Natural killer cell (primary cell): ENCODE measurements at regions not wholly inside any gene's neighbourhood (a gene's known extent, or its start where the extent isn't known, plus 50 kb on each side); places are given as distances from the start of the nearest gene placed in this dataset.

Source experiments
- ATAC-seq, 3 donors: fragments of 150-1000 bp in 2 of 3; fragments of 200-7000 bp in 1 of 3; cut with Tn5 transposase; 1 replicate in 1 of 3; 2 replicates in 2 of 3; pipeline ENCODE4 v1.10.0; 2021; ENCODE audit warnings: mild to moderate bottlenecking in 2 of 3, moderate library complexity in 2 of 3
- DNase-seq, 2 donors: peaks; one replicate each; pipeline versions ENCODE4 v3.0.0 to v3.0.0-alpha.2; 2013 to 2021; ENCODE audit warnings: mixed read lengths in 1 of 2
- H3K27ac ChIP-seq: one replicate; pipeline ENCODE4 v1.5.1; 2013; ENCODE audit warnings: mild to moderate bottlenecking, low read length
- H3K27me3 ChIP-seq: one replicate; pipeline ENCODE4 v1.6.1; 2013; ENCODE audit warnings: low read length; ENCODE audit not compliant: control insufficient read depth, insufficient read depth
- H3K36me3 ChIP-seq: one replicate; pipeline ENCODE4 v1.6.1; 2013; ENCODE audit warnings: low read length; ENCODE audit not compliant: control insufficient read depth, insufficient read depth
- H3K4me1 ChIP-seq: one replicate; pipeline ENCODE4 v1.6.1; 2013; ENCODE audit warnings: low read length; ENCODE audit not compliant: control insufficient read depth, insufficient read depth
- H3K4me3 ChIP-seq: one replicate; pipeline ENCODE4 v1.5.1; 2013; ENCODE audit warnings: low read length
- H3K9me3 ChIP-seq: one replicate; pipeline ENCODE4 v1.6.1; 2013; ENCODE audit warnings: low read length; ENCODE audit not compliant: control insufficient read depth, insufficient read depth
- H3K27ac Mint-ChIP-seq, 2 donors: one replicate each; pipeline ENCODE4 v1.8.0; 2022; ENCODE audit warnings: mild to moderate bottlenecking in 2 of 2, mixed read lengths in 2 of 2, moderate library complexity in 1 of 2
- H3K27me3 Mint-ChIP-seq, 2 donors: one replicate each; pipeline ENCODE4 v1.8.0; 2022; ENCODE audit warnings: low read depth in 2 of 2, mixed read lengths in 2 of 2
- H3K36me3 Mint-ChIP-seq: one replicate; pipeline ENCODE4 v1.8.0; 2022; ENCODE audit warnings: mixed read lengths
- H3K4me1 Mint-ChIP-seq, 2 donors: one replicate each; pipeline ENCODE4 v1.8.0; 2022; ENCODE audit warnings: mixed read lengths in 2 of 2
- H3K4me3 Mint-ChIP-seq: one replicate; pipeline ENCODE4 v1.8.0; 2022; ENCODE audit warnings: mild to moderate bottlenecking, moderate library complexity, mixed read lengths
- H3K9me3 Mint-ChIP-seq, 2 donors: one replicate each; pipeline ENCODE4 v1.8.0; 2022; ENCODE audit warnings: mixed read lengths in 2 of 2
- WGBS: methylation state at CpG from one replicate; pipeline ENCODE4 v1.1.7; 2013; ENCODE audit warnings: missing lambda C conversion rate; ENCODE audit not compliant: insufficient coverage; 5-methylcytosine and 5-hydroxymethylcytosine counted together
- intact Hi-C: fragments of 100-400 bp; cut with micrococcal nuclease; formaldehyde crosslinking; loops from one replicate; pipeline ENCODE4 v1.14.2; 2022
- TF ChIP-seq, protein P1 (sequence below): fragments of 200-600 bp; IDR thresholded peaks from one replicate; pipeline ENCODE4 v1.8.0; 2022; ENCODE audit warnings: antibody characterized with exemption

GRCh38 chr6:155520078-155520477 is 64.4 kb upstream of the NOX3 start:
- H3K4me3 ChIP-seq, result no peak overlapping the region
- Mint-ChIP-seq H3K36me3 (no peaks in the 10 kb centered on the region), H3K4me3 (no peak overlapping the region), H3K27me3 (peaks cover 0 to 10% of the 10 kb centered on the region in 2 donors), H3K4me1 (no peaks in the 10 kb centered on the region), H3K27ac (no peak overlapping the region), H3K9me3 (peaks cover 0 to 4% of the 10 kb centered on the region in 2 donors)
- DNase-seq, result no peak
- no peaks in the 10 kb centered on the region for H3K9me3 ChIP-seq
- H3K27ac ChIP-seq, result no peak overlapping the region
- no peaks in the 10 kb centered on the region for H3K27me3 ChIP-seq
- TF ChIP-seq, protein P1, sequence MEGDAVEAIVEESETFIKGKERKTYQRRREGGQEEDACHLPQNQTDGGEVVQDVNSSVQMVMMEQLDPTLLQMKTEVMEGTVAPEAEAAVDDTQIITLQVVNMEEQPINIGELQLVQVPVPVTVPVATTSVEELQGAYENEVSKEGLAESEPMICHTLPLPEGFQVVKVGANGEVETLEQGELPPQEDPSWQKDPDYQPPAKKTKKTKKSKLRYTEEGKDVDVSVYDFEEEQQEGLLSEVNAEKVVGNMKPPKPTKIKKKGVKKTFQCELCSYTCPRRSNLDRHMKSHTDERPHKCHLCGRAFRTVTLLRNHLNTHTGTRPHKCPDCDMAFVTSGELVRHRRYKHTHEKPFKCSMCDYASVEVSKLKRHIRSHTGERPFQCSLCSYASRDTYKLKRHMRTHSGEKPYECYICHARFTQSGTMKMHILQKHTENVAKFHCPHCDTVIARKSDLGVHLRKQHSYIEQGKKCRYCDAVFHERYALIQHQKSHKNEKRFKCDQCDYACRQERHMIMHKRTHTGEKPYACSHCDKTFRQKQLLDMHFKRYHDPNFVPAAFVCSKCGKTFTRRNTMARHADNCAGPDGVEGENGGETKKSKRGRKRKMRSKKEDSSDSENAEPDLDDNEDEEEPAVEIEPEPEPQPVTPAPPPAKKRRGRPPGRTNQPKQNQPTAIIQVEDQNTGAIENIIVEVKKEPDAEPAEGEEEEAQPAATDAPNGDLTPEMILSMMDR, result no peak
- intact Hi-C loops, result no loop called here
- ATAC-seq, result no peak
- H3K4me1 ChIP-seq, result no peaks in the 10 kb centered on the region
- H3K36me3 ChIP-seq, result no peaks in the 10 kb centered on the region
- WGBS, result 96% methylated on average over 2 of the region's 2 CpGs

- no peak overlapping the region for H3K27ac ChIP-seq
- intact Hi-C loops, result no loop called here
- no peak overlapping the region for H3K4me3 ChIP-seq
- 100% methylated on average over 1 of the region's 1 CpG for WGBS
- H3K4me1 ChIP-seq, result no peaks in the 10 kb centered on the region
- TF ChIP-seq, protein P1, result no peak
- H3K36me3 ChIP-seq, result no peaks in the 10 kb centered on the region
- peaks cover 2 to 10% of the 10 kb centered on the region in 2 donors for H3K27me3 Mint-ChIP-seq
- DNase-seq (no peak), ATAC-seq (no peak)
- no peaks in the 10 kb centered on the region for H3K4me1 Mint-ChIP-seq
- H3K27me3 ChIP-seq, result no peaks in the 10 kb centered on the region
- H3K4me3 Mint-ChIP-seq, result no peak overlapping the region
- H3K9me3 ChIP-seq, result no peaks in the 10 kb centered on the region
- peaks cover 0 to 4% of the 10 kb centered on the region in 2 donors for H3K9me3 Mint-ChIP-seq
- H3K36me3 Mint-ChIP-seq, result no peaks in the 10 kb centered on the region
- no peak overlapping the region for H3K27ac Mint-ChIP-seq
Measured at GRCh38 chr6:155519176-155519738, 63.6 kb upstream of the NOX3 start.

DNA sequence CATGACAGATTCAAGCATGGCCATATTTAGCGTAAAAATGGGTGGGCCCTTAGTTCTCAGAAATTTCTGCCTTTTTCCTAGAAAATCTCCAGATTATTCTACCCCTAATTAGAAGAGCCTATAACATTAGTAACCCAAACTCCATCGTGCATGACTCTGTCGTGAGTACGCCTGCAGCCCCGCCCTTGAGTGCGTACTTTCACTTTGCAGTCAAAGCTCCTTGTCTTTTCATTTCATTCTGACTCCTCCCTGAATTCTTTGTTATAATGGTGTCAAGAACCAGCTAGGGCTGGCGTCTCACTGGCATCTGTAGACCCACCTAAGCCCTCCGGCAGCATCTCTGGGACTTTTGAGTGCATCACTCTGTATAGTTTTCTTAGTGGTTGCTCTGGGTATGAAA is 61.7 kb upstream of the NOX3 start:
- no peak for DNase-seq
- Histone ChIP-seq H3K36me3 (no peaks in the 10 kb centered on the region), H3K4me3 (no peak overlapping the region), H3K27me3 (no peaks in the 10 kb centered on the region), H3K4me1 (no peaks in the 10 kb centered on the region), H3K9me3 (no peaks in the 10 kb centered on the region), H3K27ac (no peak overlapping the region)
- intact Hi-C loops, result no loop called here
- Mint-ChIP-seq H3K9me3 (peaks cover 0 to 2% of the 10 kb centered on the region in 2 donors), H3K27ac (no peak overlapping the region), H3K4me1 (no peaks in the 10 kb centered on the region), H3K27me3 (peaks cover 2 to 10% of the 10 kb centered on the region in 2 donors), H3K36me3 (no peaks in the 10 kb centered on the region), H3K4me3 (no peak overlapping the region)
- ATAC-seq, result no peak
- TF ChIP-seq, protein P1, result no peak
- WGBS, result 95% methylated on average over 7 of the region's 8 CpGs

DNA sequence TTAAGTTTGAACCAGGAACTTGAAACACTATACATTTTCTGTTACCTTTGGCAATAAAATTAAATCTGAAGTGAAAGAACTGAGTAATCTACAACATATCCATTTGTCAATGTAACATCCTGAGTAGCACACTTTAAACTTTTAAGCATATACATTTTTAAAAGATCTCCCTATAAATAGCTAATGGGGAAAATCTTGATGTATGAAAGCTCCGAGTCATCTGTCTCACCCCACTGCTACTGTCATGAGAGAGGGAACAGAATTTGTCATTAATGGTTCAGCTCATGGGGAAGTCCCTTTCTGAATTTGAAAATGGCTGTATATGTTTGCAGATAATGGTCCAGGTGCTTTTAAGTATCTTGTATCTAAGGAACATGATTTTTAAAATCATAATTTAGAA is 55.2 kb upstream of the NOX3 start:
- WGBS, result no CpG with 5 or more reads among the region's 1 CpG
- TF ChIP-seq, protein P1, result no peak
- Histone ChIP-seq H3K27me3 (no peaks in the 10 kb centered on the region), H3K9me3 (no peaks in the 10 kb centered on the region), H3K4me1 (no peaks in the 10 kb centered on the region), H3K4me3 (no peak overlapping the region), H3K36me3 (no peaks in the 10 kb centered on the region), H3K27ac (no peak overlapping the region)
- Mint-ChIP-seq H3K4me3 (no peak overlapping the region), H3K9me3 (no peaks in the 10 kb centered on the region), H3K27me3 (peaks cover 2 to 3% of the 10 kb centered on the region in 2 donors), H3K27ac (no peak overlapping the region), H3K4me1 (no peaks in the 10 kb centered on the region), H3K36me3 (no peaks in the 10 kb centered on the region)
- DNase-seq (no peak), ATAC-seq (no peak)
- intact Hi-C loops, result no loop called here
